ENCODE measurements at regions not wholly inside any gene's neighbourhood (a gene's known extent, or its start where the extent isn't known, plus 50 kb on each side); places are given as distances from the start of the nearest gene placed in this dataset.
"Not testable (repeated sequence)": the region's sequence is repeated elsewhere in the genome, so short reads cannot be mapped to it uniquely, and the experiment has no call there.

DNA sequence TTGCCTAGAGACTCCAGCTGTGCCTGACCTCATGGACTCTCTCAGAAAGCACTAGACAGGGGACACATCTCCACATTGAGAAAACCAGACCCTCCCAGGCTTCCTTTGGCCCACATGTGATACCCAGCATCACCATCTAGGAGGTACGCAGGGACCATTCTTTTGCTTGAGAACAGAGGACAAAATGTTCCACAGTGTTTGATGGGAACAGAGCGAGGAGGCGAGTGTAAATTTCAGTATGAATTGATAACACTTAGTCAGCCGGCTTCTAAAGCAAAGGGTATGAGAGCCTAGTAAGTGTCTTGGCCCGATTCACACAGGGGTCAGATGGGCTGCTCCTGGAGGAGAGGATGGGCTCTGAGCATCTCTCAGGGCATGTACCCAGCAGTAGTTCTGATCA lies 1052.4 kb downstream of the BCL11B start:
- DNase-seq (ENCODE audit: low spot score), result no peak
- H3K4me1 Mint-ChIP-seq (ENCODE audit: low read depth in 2 of 2), result peaks cover 15 to 16% of the 10 kb centered on the region in 2 donors

GRCh38 chr14:98223106-98223505 lies 1048.9 kb downstream of the BCL11B start:
- Mint-ChIP-seq H3K36me3 (no peaks in the 10 kb centered on the region), H3K9me3 (peaks cover 3% of the 10 kb centered on the region), H3K4me1 (ENCODE audit: low read depth in 2 of 2) (peaks cover 21 to 27% of the 10 kb centered on the region in 2 donors), H3K27me3 (no peaks in the 10 kb centered on the region), H3K4me3 (peak overlapping the region; percentile 6), H3K27ac (peak overlapping the region; percentile 55 to 69)
- ATAC-seq, result no peak
- no peak for DNase-seq (ENCODE audit: low spot score)

More for the DNA sequence above, 1052.4 kb downstream of the BCL11B start:
- Mint-ChIP-seq H3K36me3 (no peaks in the 10 kb centered on the region), H3K9me3 (no peaks in the 10 kb centered on the region), H3K27ac (peak overlapping the region; percentile 18), H3K27me3 (no peaks in the 10 kb centered on the region), H3K4me3 (peak overlapping the region; percentile 28)
- ATAC-seq, result peak; percentile 68 to 87

- ATAC-seq; H3K27me3 Mint-ChIP-seq; DNase-seq (ENCODE audit: low spot score); H3K9me3 Mint-ChIP-seq; H3K4me3 Mint-ChIP-seq; H3K36me3 Mint-ChIP-seq: not testable (repeated sequence)
- Mint-ChIP-seq H3K27ac (peak overlapping the region; percentile 55 to 69), H3K4me1 (ENCODE audit: low read depth in 2 of 2) (peaks cover 25 to 31% of the 10 kb centered on the region in 2 donors)
Measured at GRCh38 chr14:98223710-98224109, 1048.3 kb downstream of the BCL11B start.

GRCh38 chr14:98226411-98226810 lies 1045.6 kb downstream of the BCL11B start:
- ATAC-seq (no peak), DNase-seq (ENCODE audit: low spot score) (no peak)
- peaks cover 0 to 2% of the 10 kb centered on the region in 2 donors for H3K27me3 Mint-ChIP-seq
- peaks cover 22 to 33% of the 10 kb centered on the region in 2 donors for H3K4me1 Mint-ChIP-seq (ENCODE audit: low read depth in 2 of 2)
- peaks cover 3% of the 10 kb centered on the region for H3K9me3 Mint-ChIP-seq
- no peak overlapping the region for H3K4me3 Mint-ChIP-seq
- peak overlapping the region; percentile 79 to 84 for H3K27ac Mint-ChIP-seq
- no peaks in the 10 kb centered on the region for H3K36me3 Mint-ChIP-seq

- Mint-ChIP-seq H3K9me3 (peaks cover 3% of the 10 kb centered on the region), H3K27me3 (peaks cover 0 to 2% of the 10 kb centered on the region in 2 donors), H3K27ac (peak overlapping the region; percentile 79 to 84), H3K4me3 (peak overlapping the region; percentile 72), H3K4me1 (ENCODE audit: low read depth in 2 of 2) (peaks cover 22 to 33% of the 10 kb centered on the region in 2 donors), H3K36me3 (no peaks in the 10 kb centered on the region)
- ATAC-seq (peak; percentile 71 to 95), DNase-seq (ENCODE audit: low spot score) (no peak)
Measured at GRCh38 chr14:98227000-98227726, 1044.8 kb downstream of the BCL11B start.

- Mint-ChIP-seq H3K27ac (peak overlapping the region; percentile 79 to 84), H3K36me3 (no peaks in the 10 kb centered on the region), H3K4me1 (ENCODE audit: low read depth in 2 of 2) (peaks cover 22 to 30% of the 10 kb centered on the region in 2 donors), H3K9me3 (peaks cover 3% of the 10 kb centered on the region), H3K4me3 (peak overlapping the region; percentile 72), H3K27me3 (peaks cover 1 to 2% of the 10 kb centered on the region in 2 donors)
- DNase-seq (ENCODE audit: low spot score) (no peak), ATAC-seq (peak; percentile 14 to 32)
Measured at GRCh38 chr14:98227727-98228111, 1044.3 kb downstream of the BCL11B start.

- Mint-ChIP-seq H3K4me3 (no peak overlapping the region), H3K9me3 (peaks cover 3% of the 10 kb centered on the region), H3K27me3 (peaks cover 7 to 11% of the 10 kb centered on the region in 2 donors), H3K36me3 (no peaks in the 10 kb centered on the region), H3K27ac (peak overlapping the region; percentile 16 to 32), H3K4me1 (ENCODE audit: low read depth in 2 of 2) (peaks cover 21 to 31% of the 10 kb centered on the region in 2 donors)
- ATAC-seq (no peak), DNase-seq (ENCODE audit: low spot score) (no peak)
Measured at GRCh38 chr14:98229656-98230366, 1042.2 kb downstream of the BCL11B start.

DNA sequence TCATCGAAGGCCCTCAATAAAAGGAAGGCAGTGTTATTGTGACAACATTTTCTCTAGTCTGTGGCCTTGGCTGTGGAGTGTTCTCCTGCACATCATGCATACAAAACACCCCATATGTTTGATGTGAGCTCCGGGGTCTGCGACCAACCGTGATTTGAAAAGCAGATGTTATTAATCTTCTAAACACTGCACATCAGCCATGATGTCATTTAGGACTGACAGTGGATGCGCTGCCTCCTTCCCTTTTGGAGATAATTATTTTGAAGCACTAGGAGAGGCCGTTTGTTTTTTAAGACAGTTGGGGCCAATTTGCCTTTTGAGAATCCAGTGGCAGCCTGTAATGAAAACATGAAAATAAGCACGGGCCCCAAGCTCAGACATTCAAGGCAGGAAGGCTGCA lies 1041.6 kb downstream of the BCL11B start:
- peak overlapping the region in 1 of 2 donors; percentile 16 for H3K27ac Mint-ChIP-seq
- peaks cover 24 to 33% of the 10 kb centered on the region in 2 donors for H3K4me1 Mint-ChIP-seq (ENCODE audit: low read depth in 2 of 2)

DNA sequence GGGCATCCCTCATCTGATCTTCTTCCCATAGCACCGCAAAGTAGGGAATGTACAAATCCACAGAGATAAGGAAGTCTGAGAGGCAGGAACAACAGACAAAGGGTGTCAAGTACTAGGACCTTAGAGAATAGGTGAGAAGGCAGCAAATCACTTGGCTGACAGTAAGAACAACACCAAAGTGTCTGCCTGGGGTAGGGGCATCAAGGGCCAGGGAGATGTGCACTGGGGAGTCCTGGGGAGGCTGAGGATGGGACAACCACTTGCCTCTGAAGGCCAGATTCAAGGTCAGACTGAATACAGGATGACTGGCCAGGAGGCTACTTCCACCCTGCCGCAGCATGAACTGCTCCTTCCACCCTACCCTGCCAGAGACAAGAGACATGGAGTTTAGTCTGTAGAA lies 1040.8 kb downstream of the BCL11B start:
- DNase-seq (ENCODE audit: low spot score), result no peak
- H3K27ac Mint-ChIP-seq, result no peak overlapping the region
- ATAC-seq, result peak in 1 of 2 donors; percentile 46
- H3K9me3 Mint-ChIP-seq, result no peaks in the 10 kb centered on the region
- peaks cover 9 to 11% of the 10 kb centered on the region in 2 donors for H3K27me3 Mint-ChIP-seq
- H3K4me1 Mint-ChIP-seq (ENCODE audit: low read depth in 2 of 2), result peaks cover 24 to 33% of the 10 kb centered on the region in 2 donors
- H3K36me3 Mint-ChIP-seq, result no peaks in the 10 kb centered on the region
- no peak overlapping the region for H3K4me3 Mint-ChIP-seq

More for the DNA sequence above, 1041.6 kb downstream of the BCL11B start:
- DNase-seq (ENCODE audit: low spot score) (no peak), ATAC-seq (no peak)
- no peak overlapping the region for H3K4me3 Mint-ChIP-seq
- peaks cover 3% of the 10 kb centered on the region for H3K9me3 Mint-ChIP-seq
- peaks cover 9 to 11% of the 10 kb centered on the region in 2 donors for H3K27me3 Mint-ChIP-seq
- no peaks in the 10 kb centered on the region for H3K36me3 Mint-ChIP-seq

DNA sequence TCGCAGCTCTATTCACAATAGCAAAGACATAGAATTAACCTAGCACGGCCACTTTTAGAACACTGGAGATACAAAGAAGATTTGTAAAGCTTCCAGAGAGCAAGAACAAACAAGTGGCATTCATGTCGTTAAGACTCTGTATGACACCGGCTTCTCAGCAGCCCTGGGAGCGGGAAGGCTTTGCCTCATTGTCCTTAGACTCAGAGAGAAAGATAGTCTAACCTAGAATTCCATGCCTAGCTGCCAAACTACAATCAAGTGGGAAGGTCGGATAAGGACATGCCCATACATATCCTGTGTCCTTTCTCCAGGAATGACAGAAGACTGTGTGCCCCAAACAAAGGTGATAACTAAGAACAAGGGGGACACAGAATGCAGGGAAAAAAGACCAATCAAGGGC lies 1038.3 kb downstream of the BCL11B start:
- Mint-ChIP-seq H3K27me3 (peaks cover 9 to 11% of the 10 kb centered on the region in 2 donors), H3K4me1 (ENCODE audit: low read depth in 2 of 2) (peaks cover 15 to 19% of the 10 kb centered on the region in 2 donors), H3K27ac (no peak overlapping the region), H3K36me3 (no peaks in the 10 kb centered on the region), H3K4me3 (no peak overlapping the region), H3K9me3 (no peaks in the 10 kb centered on the region)
- ATAC-seq, result no peak
- DNase-seq (ENCODE audit: low spot score), result no peak

- Mint-ChIP-seq H3K4me3 (peak overlapping the region; percentile 1), H3K9me3 (no peaks in the 10 kb centered on the region), H3K27me3 (peaks cover 11% of the 10 kb centered on the region in 2 donors), H3K27ac (no peak overlapping the region), H3K4me1 (ENCODE audit: low read depth in 2 of 2) (peaks cover 14 to 17% of the 10 kb centered on the region in 2 donors), H3K36me3 (no peaks in the 10 kb centered on the region)
- DNase-seq (ENCODE audit: low spot score), result no peak
- ATAC-seq, result peak; percentile 73 to 90
Measured at GRCh38 chr14:98234208-98234607, 1037.8 kb downstream of the BCL11B start.

DNA sequence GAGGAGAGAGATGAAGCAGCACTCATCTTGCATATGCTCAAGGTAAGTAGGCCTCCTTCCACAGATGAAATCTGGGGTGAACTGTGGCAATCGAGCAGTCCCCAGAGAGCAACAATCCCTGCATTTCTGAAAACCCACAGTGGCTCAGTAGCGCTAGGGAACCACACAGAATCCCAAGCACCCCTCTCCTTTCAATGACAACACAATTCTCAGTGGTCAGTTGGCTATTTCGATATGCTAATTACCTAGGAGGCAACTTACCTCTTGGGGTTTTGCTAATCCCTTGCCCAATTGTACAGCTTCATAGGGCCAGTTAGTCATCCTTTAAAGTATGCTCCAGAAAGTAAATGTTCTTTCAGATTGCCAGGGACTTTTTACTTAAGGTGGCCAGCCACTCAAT lies 1035.7 kb downstream of the BCL11B start:
- Mint-ChIP-seq H3K9me3 (no peaks in the 10 kb centered on the region), H3K4me1 (ENCODE audit: low read depth in 2 of 2) (peaks cover 14 to 17% of the 10 kb centered on the region in 2 donors), H3K36me3 (no peaks in the 10 kb centered on the region), H3K4me3 (no peak overlapping the region), H3K27ac (no peak overlapping the region), H3K27me3 (peaks cover 9 to 11% of the 10 kb centered on the region in 2 donors)
- DNase-seq (ENCODE audit: low spot score) (no peak), ATAC-seq (no peak)

- Mint-ChIP-seq H3K9me3 (no peaks in the 10 kb centered on the region), H3K27ac (no peak overlapping the region), H3K4me1 (ENCODE audit: low read depth in 2 of 2) (peaks cover 14 to 17% of the 10 kb centered on the region in 2 donors), H3K36me3 (no peaks in the 10 kb centered on the region), H3K27me3 (peaks cover 8% of the 10 kb centered on the region in 2 donors), H3K4me3 (no peak overlapping the region)
- DNase-seq (ENCODE audit: low spot score), result no peak
- no peak for ATAC-seq
Measured at GRCh38 chr14:98237939-98238338, 1034.1 kb downstream of the BCL11B start.

DNA sequence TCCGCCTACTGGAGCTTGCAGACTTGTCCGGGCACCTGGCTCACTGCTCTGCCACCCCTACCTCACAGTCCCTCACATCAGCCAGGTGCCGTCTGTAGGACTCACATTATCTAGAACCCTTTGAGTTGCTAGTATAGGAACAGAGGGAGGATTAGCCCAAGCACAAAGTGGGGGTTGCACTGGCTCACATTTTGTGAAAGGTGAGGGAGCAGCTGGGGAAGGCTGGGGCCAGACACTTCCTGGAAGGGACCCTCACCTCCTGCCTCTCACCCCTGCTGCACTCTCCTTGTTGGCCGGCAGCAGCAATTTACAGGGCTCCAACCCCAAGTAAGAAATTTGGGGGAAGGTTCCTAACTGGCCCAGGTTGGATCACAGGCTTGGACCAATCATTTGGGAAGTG lies 1031.6 kb downstream of the BCL11B start:
- DNase-seq (ENCODE audit: low spot score), result no peak
- Mint-ChIP-seq H3K4me3 (no peak overlapping the region), H3K36me3 (no peaks in the 10 kb centered on the region), H3K9me3 (no peaks in the 10 kb centered on the region), H3K4me1 (ENCODE audit: low read depth in 2 of 2) (peaks cover 0 to 7% of the 10 kb centered on the region in 2 donors), H3K27me3 (peaks cover 0 to 2% of the 10 kb centered on the region in 2 donors), H3K27ac (no peak overlapping the region)
- no peak for ATAC-seq

All from natural killer cell treated with Interleukin-12 subunit alpha and Interleukin-12 subunit beta and Interleukin-15 and Interleukin-18, amount 100 ng/mL, for 72 hours (primary cell).